8988T (cell line): ENCODE measurements at regions not wholly inside any gene's neighbourhood (a gene's known extent, or its start where the extent isn't known, plus 50 kb on each side); places are given as distances from the start of the nearest gene placed in this dataset.
A peak's percentile ranks its signal among the peaks of the same experiment; 100 is the strongest.

ENCODE experiments used
- DNase-seq: peaks from one replicate; pipeline ENCODE4 v3.0.0; 2011

GRCh38 chr7:1361016-1361755 is 98.1 kb downstream of the MICALL2 start:
- no peak for DNase-seq

- no peak for DNase-seq
Observed at GRCh38 chr7:1361756-1362125, 97.5 kb downstream of the MICALL2 start.

GRCh38 chr7:1362301-1362700 is 97.0 kb downstream of the MICALL2 start:
- DNase-seq, result no peak

GRCh38 chr7:1364068-1364905 is 95.0 kb downstream of the MICALL2 start:
- peak; percentile 73 for DNase-seq

GRCh38 chr7:1364906-1365570 is 94.2 kb downstream of the MICALL2 start:
- no peak for DNase-seq

- DNase-seq, result no peak
Observed at GRCh38 chr7:1365846-1366245, 93.4 kb downstream of the MICALL2 start.

- no peak for DNase-seq
Observed at GRCh38 chr7:1366801-1367405, 92.4 kb downstream of the MICALL2 start.

GRCh38 chr7:1367501-1368183 is 91.6 kb downstream of the MICALL2 start:
- no peak for DNase-seq

- DNase-seq, result no peak
Observed at GRCh38 chr7:1368184-1368681, 91.0 kb downstream of the MICALL2 start.

- DNase-seq, result peak; percentile 70
Observed at GRCh38 chr7:1368682-1369571, 90.3 kb downstream of the MICALL2 start.

GRCh38 chr7:1369916-1370657 is 89.2 kb downstream of the MICALL2 start:
- DNase-seq, result no peak

GRCh38 chr7:1370738-1371137 is 88.5 kb downstream of the MICALL2 start:
- no peak for DNase-seq

- DNase-seq, result no peak
Observed at GRCh38 chr7:1372063-1372462, 87.2 kb downstream of the MICALL2 start.

GRCh38 chr7:1372671-1373379 is 86.4 kb downstream of the MICALL2 start:
- no peak for DNase-seq

- DNase-seq, result no peak
Observed at GRCh38 chr7:1377111-1377909, 82.0 kb downstream of the MICALL2 start.

- DNase-seq, result no peak
Observed at GRCh38 chr7:1378610-1379601, 80.4 kb downstream of the MICALL2 start.

GRCh38 chr7:1380231-1380815 is 78.9 kb downstream of the MICALL2 start:
- no peak for DNase-seq
